ENCODE measurements at regions not wholly inside any gene's neighbourhood (a gene's known extent, or its start where the extent isn't known, plus 50 kb on each side); places are given as distances from the start of the nearest gene placed in this dataset.
"Not testable (repeated sequence)": the region's sequence is repeated elsewhere in the genome, so short reads cannot be mapped to it uniquely, and the experiment has no call there.

DNA sequence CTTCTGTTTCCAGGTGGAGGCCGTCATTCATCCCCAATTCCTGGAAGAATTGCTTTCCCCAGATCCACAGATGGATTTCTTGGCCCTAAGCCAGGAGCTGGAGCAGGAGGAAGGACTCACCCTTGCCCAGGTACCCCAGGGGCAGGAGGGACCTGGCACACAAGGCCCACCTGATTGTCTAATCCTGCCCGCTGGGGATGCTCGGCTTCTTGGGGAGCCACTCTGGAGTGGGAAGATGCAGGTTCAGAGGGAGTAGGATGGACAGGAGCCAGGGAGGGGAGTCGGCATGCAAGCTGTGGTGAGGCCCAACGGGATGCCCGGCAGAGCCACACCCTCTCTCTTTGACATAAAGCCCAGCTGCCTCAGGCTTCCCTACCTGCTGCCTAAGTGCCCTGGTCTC lies 55.4 kb upstream of the ASAH2B start:
- TF ChIP-seq TAF1 (CRISPR knock-in tag; IDR thresholded peaks at IDR 0.05); NBN (conservative IDR thresholded peaks at IDR 0.05); ZNF446 (CRISPR knock-in tag; IDR thresholded peaks at IDR 0.05); ATF2 (CRISPR knock-in tag; IDR thresholded peaks at IDR 0.05); SUZ12 (IDR thresholded peaks at IDR 0.05; ENCODE audit: low read depth, low read length); ZNF337 (CRISPR knock-in tag; IDR thresholded peaks at IDR 0.05; ENCODE audit: borderline replicate concordance, low read depth); RXRB (CRISPR knock-in tag; IDR thresholded peaks at IDR 0.05; ENCODE audit: borderline replicate concordance); ZNF251 (CRISPR knock-in tag; IDR thresholded peaks at IDR 0.05); CTCF (CRISPR knock-in tag; IDR thresholded peaks at IDR 0.05): not testable (repeated sequence)
- TF ChIP-seq, protein P1, sequence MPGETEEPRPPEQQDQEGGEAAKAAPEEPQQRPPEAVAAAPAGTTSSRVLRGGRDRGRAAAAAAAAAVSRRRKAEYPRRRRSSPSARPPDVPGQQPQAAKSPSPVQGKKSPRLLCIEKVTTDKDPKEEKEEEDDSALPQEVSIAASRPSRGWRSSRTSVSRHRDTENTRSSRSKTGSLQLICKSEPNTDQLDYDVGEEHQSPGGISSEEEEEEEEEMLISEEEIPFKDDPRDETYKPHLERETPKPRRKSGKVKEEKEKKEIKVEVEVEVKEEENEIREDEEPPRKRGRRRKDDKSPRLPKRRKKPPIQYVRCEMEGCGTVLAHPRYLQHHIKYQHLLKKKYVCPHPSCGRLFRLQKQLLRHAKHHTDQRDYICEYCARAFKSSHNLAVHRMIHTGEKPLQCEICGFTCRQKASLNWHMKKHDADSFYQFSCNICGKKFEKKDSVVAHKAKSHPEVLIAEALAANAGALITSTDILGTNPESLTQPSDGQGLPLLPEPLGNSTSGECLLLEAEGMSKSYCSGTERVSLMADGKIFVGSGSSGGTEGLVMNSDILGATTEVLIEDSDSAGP (CRISPR knock-in tag; IDR thresholded peaks at IDR 0.05; ENCODE audit: borderline replicate concordance), result not testable (repeated sequence)

Measured in HepG2 (cell line).